Activated T-helper 17 cell treated with anti-CD3 and anti-CD28 coated beads, Interleukin-2, amount 50 U/mL, for 72 hours (primary cell): ENCODE measurements at regions not wholly inside any gene's neighbourhood (a gene's known extent, or its start where the extent isn't known, plus 50 kb on each side); places are given as distances from the start of the nearest gene placed in this dataset.

Experiments
- ATAC-seq: fragments of 150-1000 bp; cut with Tn5 transposase; replicated peaks from 2 replicates; pipeline ENCODE4 v1.10.0; 2021; ENCODE audit warnings: mild to moderate bottlenecking, moderate library complexity
- H3K27ac Mint-ChIP-seq: one replicate; pipeline ENCODE4 v1.8.0; 2022; ENCODE audit warnings: mixed read lengths
- H3K27me3 Mint-ChIP-seq: one replicate; pipeline ENCODE4 v1.8.0; 2022; ENCODE audit warnings: mixed read lengths
- H3K36me3 Mint-ChIP-seq: one replicate; pipeline ENCODE4 v1.8.0; 2022; ENCODE audit warnings: low read depth, mild to moderate bottlenecking, mixed read lengths
- H3K4me1 Mint-ChIP-seq: one replicate; pipeline ENCODE4 v1.8.0; 2022; ENCODE audit warnings: mixed read lengths
- H3K4me3 Mint-ChIP-seq: one replicate; pipeline ENCODE4 v1.8.0; 2022; ENCODE audit warnings: mild to moderate bottlenecking, mixed read lengths
- H3K9me3 Mint-ChIP-seq: one replicate; pipeline ENCODE4 v1.8.0; 2022; ENCODE audit warnings: mixed read lengths

GRCh38 chr3:99366663-99367429, 271.5 kb upstream of the COL8A1 start:
- no peak for ATAC-seq
- Mint-ChIP-seq H3K9me3 (peaks cover 2% of the 10 kb centered on the region), H3K27ac (no peak overlapping the region), H3K4me1 (no peaks in the 10 kb centered on the region), H3K27me3 (no peaks in the 10 kb centered on the region), H3K36me3 (no peaks in the 10 kb centered on the region), H3K4me3 (no peak overlapping the region)

GRCh38 chr3:99365979-99366378, 272.4 kb upstream of the COL8A1 start:
- H3K4me3 Mint-ChIP-seq = no peak overlapping the region
- peaks cover 3% of the 10 kb centered on the region for H3K9me3 Mint-ChIP-seq
- no peak overlapping the region for H3K27ac Mint-ChIP-seq
- no peaks in the 10 kb centered on the region for H3K4me1 Mint-ChIP-seq
- no peaks in the 10 kb centered on the region for H3K27me3 Mint-ChIP-seq
- H3K36me3 Mint-ChIP-seq = no peaks in the 10 kb centered on the region
- ATAC-seq = no peak

- no peak overlapping the region for H3K4me3 Mint-ChIP-seq
- H3K4me1 Mint-ChIP-seq = no peaks in the 10 kb centered on the region
- no peak overlapping the region for H3K27ac Mint-ChIP-seq
- no peaks in the 10 kb centered on the region for H3K36me3 Mint-ChIP-seq
- ATAC-seq = no peak
- no peaks in the 10 kb centered on the region for H3K27me3 Mint-ChIP-seq
- H3K9me3 Mint-ChIP-seq = peaks cover 3% of the 10 kb centered on the region
These were observed 273.0 kb upstream of the COL8A1 start for GRCh38 chr3:99365396-99365795.

- Mint-ChIP-seq H3K9me3 (peaks cover 8% of the 10 kb centered on the region), H3K36me3 (no peaks in the 10 kb centered on the region), H3K4me3 (no peak overlapping the region), H3K27me3 (no peaks in the 10 kb centered on the region), H3K27ac (no peak overlapping the region), H3K4me1 (no peaks in the 10 kb centered on the region)
- ATAC-seq = no peak
These were observed 281.3 kb upstream of the COL8A1 start for GRCh38 chr3:99357131-99357530.

GRCh38 chr3:99356696-99357095, 281.7 kb upstream of the COL8A1 start:
- Mint-ChIP-seq H3K4me3 (no peak overlapping the region), H3K27ac (no peak overlapping the region), H3K4me1 (no peaks in the 10 kb centered on the region), H3K27me3 (no peaks in the 10 kb centered on the region), H3K9me3 (peaks cover 5% of the 10 kb centered on the region), H3K36me3 (no peaks in the 10 kb centered on the region)
- no peak for ATAC-seq

- Mint-ChIP-seq H3K9me3 (peaks cover 5% of the 10 kb centered on the region), H3K27ac (no peak overlapping the region), H3K4me3 (no peak overlapping the region), H3K27me3 (no peaks in the 10 kb centered on the region), H3K36me3 (no peaks in the 10 kb centered on the region), H3K4me1 (no peaks in the 10 kb centered on the region)
- no peak for ATAC-seq
These were observed 282.9 kb upstream of the COL8A1 start for GRCh38 chr3:99355465-99355864.

- no peak overlapping the region for H3K27ac Mint-ChIP-seq
- no peak for ATAC-seq
- H3K36me3 Mint-ChIP-seq = no peaks in the 10 kb centered on the region
- peaks cover 9% of the 10 kb centered on the region for H3K9me3 Mint-ChIP-seq
- no peaks in the 10 kb centered on the region for H3K27me3 Mint-ChIP-seq
- no peak overlapping the region for H3K4me3 Mint-ChIP-seq
- no peaks in the 10 kb centered on the region for H3K4me1 Mint-ChIP-seq
These were observed 285.6 kb upstream of the COL8A1 start for GRCh38 chr3:99352811-99353210.

- Mint-ChIP-seq H3K27ac (no peak overlapping the region), H3K27me3 (no peaks in the 10 kb centered on the region), H3K36me3 (no peaks in the 10 kb centered on the region), H3K4me3 (no peak overlapping the region), H3K9me3 (peaks cover 4% of the 10 kb centered on the region), H3K4me1 (no peaks in the 10 kb centered on the region)
- ATAC-seq = no peak
These were observed 287.3 kb upstream of the COL8A1 start for GRCh38 chr3:99351122-99351521.

- H3K9me3 Mint-ChIP-seq = peaks cover 4% of the 10 kb centered on the region
- no peak overlapping the region for H3K4me3 Mint-ChIP-seq
- H3K36me3 Mint-ChIP-seq = no peaks in the 10 kb centered on the region
- ATAC-seq = no peak
- no peaks in the 10 kb centered on the region for H3K4me1 Mint-ChIP-seq
- no peaks in the 10 kb centered on the region for H3K27me3 Mint-ChIP-seq
- H3K27ac Mint-ChIP-seq = no peak overlapping the region
These were observed 289.9 kb upstream of the COL8A1 start for GRCh38 chr3:99348451-99348850.

- Mint-ChIP-seq H3K27me3 (no peaks in the 10 kb centered on the region), H3K4me1 (no peaks in the 10 kb centered on the region), H3K4me3 (no peak overlapping the region), H3K36me3 (no peaks in the 10 kb centered on the region), H3K27ac (no peak overlapping the region), H3K9me3 (peaks cover 4% of the 10 kb centered on the region)
- ATAC-seq = no peak
These were observed 294.2 kb upstream of the COL8A1 start for GRCh38 chr3:99344216-99344615.

- Mint-ChIP-seq H3K9me3 (no peaks in the 10 kb centered on the region), H3K4me1 (no peaks in the 10 kb centered on the region), H3K27ac (no peak overlapping the region), H3K4me3 (no peak overlapping the region), H3K27me3 (no peaks in the 10 kb centered on the region), H3K36me3 (no peaks in the 10 kb centered on the region)
- ATAC-seq = no peak
These were observed 296.0 kb upstream of the COL8A1 start for GRCh38 chr3:99342383-99342782.

GRCh38 chr3:99339222-99339621, 299.2 kb upstream of the COL8A1 start:
- H3K4me1 Mint-ChIP-seq = no peaks in the 10 kb centered on the region
- no peaks in the 10 kb centered on the region for H3K27me3 Mint-ChIP-seq
- no peak overlapping the region for H3K4me3 Mint-ChIP-seq
- H3K9me3 Mint-ChIP-seq = no peaks in the 10 kb centered on the region
- ATAC-seq = no peak
- no peak overlapping the region for H3K27ac Mint-ChIP-seq
- H3K36me3 Mint-ChIP-seq = no peaks in the 10 kb centered on the region

- H3K36me3 Mint-ChIP-seq = no peaks in the 10 kb centered on the region
- no peak overlapping the region for H3K27ac Mint-ChIP-seq
- ATAC-seq = no peak
- no peaks in the 10 kb centered on the region for H3K4me1 Mint-ChIP-seq
- no peak overlapping the region for H3K4me3 Mint-ChIP-seq
- H3K9me3 Mint-ChIP-seq = no peaks in the 10 kb centered on the region
- H3K27me3 Mint-ChIP-seq = no peaks in the 10 kb centered on the region
These were observed 305.7 kb upstream of the COL8A1 start for GRCh38 chr3:99332718-99333117.

- H3K27ac Mint-ChIP-seq = no peak overlapping the region
- ATAC-seq = no peak
- no peaks in the 10 kb centered on the region for H3K4me1 Mint-ChIP-seq
- H3K36me3 Mint-ChIP-seq = no peaks in the 10 kb centered on the region
- no peak overlapping the region for H3K4me3 Mint-ChIP-seq
- no peaks in the 10 kb centered on the region for H3K27me3 Mint-ChIP-seq
- no peaks in the 10 kb centered on the region for H3K9me3 Mint-ChIP-seq
These were observed 306.1 kb upstream of the COL8A1 start for GRCh38 chr3:99332276-99332675.

GRCh38 chr3:99330924-99331532, 307.4 kb upstream of the COL8A1 start:
- H3K4me1 Mint-ChIP-seq = no peaks in the 10 kb centered on the region
- ATAC-seq = no peak
- H3K9me3 Mint-ChIP-seq = no peaks in the 10 kb centered on the region
- no peak overlapping the region for H3K27ac Mint-ChIP-seq
- H3K4me3 Mint-ChIP-seq = no peak overlapping the region
- H3K36me3 Mint-ChIP-seq = no peaks in the 10 kb centered on the region
- no peaks in the 10 kb centered on the region for H3K27me3 Mint-ChIP-seq
